OCI-LY7 (cell line): ENCODE measurements at regions not wholly inside any gene's neighbourhood (a gene's known extent, or its start where the extent isn't known, plus 50 kb on each side); places are given as distances from the start of the nearest gene placed in this dataset.

Source experiments
- BruUV-seq: library from RNA; stranded (reverse); fragments of 400-500 nt; replicated peaks from 2 replicates; lab custom pipeline; 2021; lab: Mats Ljungman, UMichigan
- CTCF ChIA-PET: fragments of 300-600 bp; sonication (Branson Sonifier 250); formaldehyde crosslinking; loops from one replicate; lab custom pipeline; 2022; ENCODE audit warnings: antibody characterized with exemption; ENCODE audit not compliant: unreplicated experiment; lab: Charles Lee
- POLR2A ChIA-PET: fragments of 300-600 bp; sonication (Branson Sonifier 250); formaldehyde crosslinking; loops from one replicate; lab custom pipeline; 2022; ENCODE audit warnings: antibody characterized with exemption; lab: Charles Lee
- DNase-seq: peaks from one replicate; pipeline ENCODE4 v3.0.0-alpha.2; 2015; ENCODE audit warnings: low spot score
- H2AFZ ChIP-seq: fragments of 200-600 bp; sonication (generic), shearing (Covaris generic); 2 replicates; pipeline ENCODE4 v1.6.1; 2014; ENCODE audit warnings: mild to moderate bottlenecking, antibody characterized with exemption, low read length, moderate library complexity
- H3K27ac ChIP-seq: fragments of 200-600 bp; sonication (generic); 2 replicates; pipeline ENCODE4 v1.5.1; 2014; ENCODE audit warnings: mixed run types, low read depth, mild to moderate bottlenecking, moderate library complexity, low read length, inconsistent platforms; ENCODE audit not compliant: poor library complexity, severe bottlenecking
- H3K36me3 ChIP-seq: fragments of 200-600 bp; sonication (generic); 2 replicates; pipeline ENCODE4 v1.6.1; 2014; ENCODE audit warnings: mild to moderate bottlenecking, antibody characterized with exemption, low read length, moderate library complexity, mixed read lengths; ENCODE audit not compliant: insufficient read depth
- H3K4me1 ChIP-seq: fragments of 200-600 bp; sonication (generic); 2 replicates; pipeline ENCODE4 v1.5.1; 2014; ENCODE audit warnings: mild to moderate bottlenecking, low read length; ENCODE audit not compliant: insufficient read depth, poor library complexity, severe bottlenecking
- H3K4me2 ChIP-seq: fragments of 200-600 bp; sonication (generic); 2 replicates; pipeline ENCODE4 v1.6.1; 2014; ENCODE audit warnings: mild to moderate bottlenecking, low read length
- H3K4me3 ChIP-seq: fragments of 200-600 bp; sonication (generic); 2 replicates; pipeline ENCODE4 v1.5.1; 2014; ENCODE audit warnings: mild to moderate bottlenecking, low read depth, low read length; ENCODE audit not compliant: poor library complexity, severe bottlenecking
- H3K79me2 ChIP-seq: fragments of 200-600 bp; sonication (generic); 2 replicates; pipeline ENCODE4 v1.6.1; 2016; ENCODE audit warnings: low read depth, mild to moderate bottlenecking, low read length, moderate library complexity, mixed read lengths; ENCODE audit not compliant: insufficient read depth
- H3K9me2 ChIP-seq: fragments of 200-600 bp; sonication (generic); 2 replicates; pipeline ENCODE4 v1.6.1; 2016; ENCODE audit warnings: mild to moderate bottlenecking, low read length, mixed read lengths; ENCODE audit not compliant: insufficient read depth
- H3K9me3 ChIP-seq: fragments of 200-600 bp; sonication (generic); 2 replicates; pipeline ENCODE4 v1.6.1; 2014; ENCODE audit warnings: mild to moderate bottlenecking, mixed run types, low read length, mixed read lengths
- H4K20me1 ChIP-seq: fragments of 200-600 bp; sonication (generic); 2 replicates; pipeline ENCODE4 v1.6.1; 2014; ENCODE audit warnings: mild to moderate bottlenecking, antibody characterized with exemption, low read length, moderate library complexity, mixed read lengths; ENCODE audit not compliant: insufficient read depth
- EZH2phosphoT487 ChIP-seq: fragments of 200-600 bp; sonication (generic); IDR thresholded peaks from 2 replicates; pipeline ENCODE4 v1.6.1; 2018; ENCODE audit warnings: low read depth, borderline replicate concordance, mild to moderate bottlenecking, mixed run types, antibody characterized with exemption, low read length, moderate library complexity, mixed read lengths
- intact Hi-C: fragments of 100-400 bp; cut with micrococcal nuclease; formaldehyde crosslinking; loops from one replicate; pipeline ENCODE4 v1.10.0; 2022; ENCODE audit not compliant: unreplicated experiment
- TF ChIP-seq, protein P1 (sequence below): fragments of 200-600 bp; sonication (generic); conservative IDR thresholded peaks from 2 replicates; pipeline ENCODE4 v1.5.1; 2014; ENCODE audit warnings: mild to moderate bottlenecking, antibody characterized with exemption, low read length, moderate library complexity, mixed read lengths

DNA sequence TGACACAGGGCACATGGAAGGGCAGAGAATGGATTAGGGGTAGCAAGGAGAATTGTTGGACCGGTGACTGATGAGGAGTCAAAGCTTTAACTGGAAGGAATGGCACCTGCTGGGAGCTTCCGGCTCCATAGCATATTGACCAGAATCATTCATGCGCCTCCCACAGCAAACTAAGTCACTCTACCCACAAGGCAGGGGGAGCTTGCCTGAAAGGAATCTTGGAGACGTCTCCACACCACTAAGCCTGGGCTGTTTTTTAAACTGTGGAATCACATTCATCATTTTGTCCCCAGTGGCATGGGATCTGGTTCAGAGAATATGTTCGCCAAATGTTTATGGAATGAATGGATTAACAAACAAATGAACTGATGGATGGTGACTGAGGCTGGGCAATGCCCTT is 57.0 kb upstream of the ITGA11 start:
- TF ChIP-seq EZH2phosphoT487: no peak
- ChIA-PET POLR2A (interaction anchor here (0.6 kb wide), 1 partner anchor 531 kb away, joined by 3 read pairs; no protein-coding TSS in a partner anchor), CTCF (no interaction called here)
- Histone ChIP-seq H3K79me2 (no peaks in the 10 kb centered on the region), H3K4me2 (no peak overlapping the region), H2AFZ (no peak overlapping the region), H3K9me2 (no peaks in the 10 kb centered on the region), H3K4me1 (no peaks in the 10 kb centered on the region), H3K9me3 (no peaks in the 10 kb centered on the region), H4K20me1 (no peaks in the 10 kb centered on the region), H3K36me3 (no peaks in the 10 kb centered on the region), H3K27ac (no peak overlapping the region), H3K4me3 (no peak overlapping the region)
- intact Hi-C loops: no loop called here
- DNase-seq: no peak
- no TSS peak for BruUV-seq

DNA sequence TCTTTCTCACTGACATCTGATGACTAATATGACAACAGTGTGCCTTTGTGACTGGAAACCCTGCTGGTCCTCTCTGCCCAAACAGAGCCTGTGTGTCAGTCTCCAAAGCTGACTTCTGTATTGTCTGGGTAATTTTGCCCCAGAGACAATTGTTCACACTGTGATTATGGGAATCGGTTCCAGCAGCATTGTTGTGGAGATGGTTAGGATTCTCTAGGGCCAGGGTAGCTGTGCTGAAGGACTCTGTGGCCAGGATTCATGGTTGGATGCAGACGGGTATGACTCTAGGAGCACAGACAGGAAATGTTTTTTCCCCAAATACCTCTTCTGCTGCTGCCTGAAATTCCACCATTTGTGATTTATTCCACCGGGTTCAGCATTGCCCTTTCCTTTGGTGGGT is 57.5 kb upstream of the ITGA11 start:
- no peaks in the 10 kb centered on the region for H3K36me3 ChIP-seq
- no peaks in the 10 kb centered on the region for H3K4me1 ChIP-seq
- TF ChIP-seq EZH2phosphoT487: no peak
- TF ChIP-seq, protein P1, sequence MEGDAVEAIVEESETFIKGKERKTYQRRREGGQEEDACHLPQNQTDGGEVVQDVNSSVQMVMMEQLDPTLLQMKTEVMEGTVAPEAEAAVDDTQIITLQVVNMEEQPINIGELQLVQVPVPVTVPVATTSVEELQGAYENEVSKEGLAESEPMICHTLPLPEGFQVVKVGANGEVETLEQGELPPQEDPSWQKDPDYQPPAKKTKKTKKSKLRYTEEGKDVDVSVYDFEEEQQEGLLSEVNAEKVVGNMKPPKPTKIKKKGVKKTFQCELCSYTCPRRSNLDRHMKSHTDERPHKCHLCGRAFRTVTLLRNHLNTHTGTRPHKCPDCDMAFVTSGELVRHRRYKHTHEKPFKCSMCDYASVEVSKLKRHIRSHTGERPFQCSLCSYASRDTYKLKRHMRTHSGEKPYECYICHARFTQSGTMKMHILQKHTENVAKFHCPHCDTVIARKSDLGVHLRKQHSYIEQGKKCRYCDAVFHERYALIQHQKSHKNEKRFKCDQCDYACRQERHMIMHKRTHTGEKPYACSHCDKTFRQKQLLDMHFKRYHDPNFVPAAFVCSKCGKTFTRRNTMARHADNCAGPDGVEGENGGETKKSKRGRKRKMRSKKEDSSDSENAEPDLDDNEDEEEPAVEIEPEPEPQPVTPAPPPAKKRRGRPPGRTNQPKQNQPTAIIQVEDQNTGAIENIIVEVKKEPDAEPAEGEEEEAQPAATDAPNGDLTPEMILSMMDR: no peak
- no TSS peak for BruUV-seq
- H3K27ac ChIP-seq: no peak overlapping the region
- no peaks in the 10 kb centered on the region for H3K9me3 ChIP-seq
- ChIA-PET POLR2A (interaction anchor here (0.5 to 0.6 kb wide), 2 partner anchors 289 to 530 kb away, joined by 3 to 6 read pairs; no protein-coding TSS in a partner anchor), CTCF (no interaction called here)
- no peak for DNase-seq
- intact Hi-C loops: no loop called here
- no peak overlapping the region for H2AFZ ChIP-seq
- no peak overlapping the region for H3K4me2 ChIP-seq
- no peak overlapping the region for H3K4me3 ChIP-seq
- no peaks in the 10 kb centered on the region for H3K9me2 ChIP-seq
- no peaks in the 10 kb centered on the region for H3K79me2 ChIP-seq
- no peaks in the 10 kb centered on the region for H4K20me1 ChIP-seq

DNA sequence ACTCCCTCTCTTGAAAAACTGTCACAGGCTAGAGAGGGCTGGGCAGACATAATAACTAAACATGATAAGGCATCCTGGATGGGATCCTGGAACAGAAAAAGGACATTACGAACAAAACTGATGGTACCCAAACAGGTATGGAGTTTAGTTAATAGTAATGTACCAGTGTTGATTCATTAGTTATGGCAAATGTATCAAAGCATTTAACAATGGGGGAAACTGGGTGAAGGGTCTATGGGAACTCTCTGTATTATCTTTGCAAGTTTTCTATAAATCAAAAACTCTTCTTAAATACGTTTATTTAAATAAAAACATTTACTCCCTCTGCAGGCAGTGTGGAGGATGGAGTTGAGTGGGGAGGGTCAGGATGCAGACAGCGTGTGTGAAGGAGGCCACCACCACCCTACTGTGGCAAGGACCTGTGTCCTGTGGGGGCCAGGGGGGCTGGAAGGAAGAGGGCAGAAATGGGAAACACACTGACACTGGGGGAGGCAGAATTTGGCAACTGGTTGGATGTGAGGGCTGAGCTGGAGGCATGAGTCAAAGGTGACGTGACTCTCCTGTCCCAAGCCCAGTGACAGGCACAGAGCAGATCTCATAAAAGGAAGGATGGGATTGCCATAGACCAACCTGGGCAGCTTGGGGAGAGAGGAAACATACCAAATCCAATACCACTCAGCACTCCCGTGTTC is 59.6 kb upstream of the ITGA11 start:
- Histone ChIP-seq H3K4me2 (no peak overlapping the region), H3K4me1 (no peaks in the 10 kb centered on the region), H3K9me2 (no peaks in the 10 kb centered on the region), H3K79me2 (no peaks in the 10 kb centered on the region), H3K9me3 (no peaks in the 10 kb centered on the region), H2AFZ (no peak overlapping the region), H3K27ac (no peak overlapping the region), H4K20me1 (no peaks in the 10 kb centered on the region), H3K36me3 (no peaks in the 10 kb centered on the region), H3K4me3 (no peak overlapping the region)
- TF ChIP-seq EZH2phosphoT487: no peak
- TF ChIP-seq, protein P1: no peak
- no TSS peak for BruUV-seq
- POLR2A ChIA-PET: no interaction called here
- no peak for DNase-seq
- CTCF ChIA-PET: no interaction called here
- intact Hi-C loops: no loop called here
